Colonic mucosa (tissue), 4 donors: ENCODE measurements at regions not wholly inside any gene's neighbourhood (a gene's known extent, or its start where the extent isn't known, plus 50 kb on each side); places are given as distances from the start of the nearest gene placed in this dataset.

Experiments
- DNase-seq: peaks from one replicate; pipeline ENCODE4 v3.0.0-alpha.2; 2020
- H3K27ac ChIP-seq: fragments of 200-600 bp; one replicate; pipeline ENCODE4 v1.8.0; 2021
- H3K27me3 ChIP-seq: fragments of 200-600 bp; one replicate; pipeline ENCODE4 v1.8.0; 2021
- H3K36me3 ChIP-seq: fragments of 200-600 bp; one replicate; pipeline ENCODE4 v1.8.0; 2021
- H3K4me1 ChIP-seq: fragments of 200-600 bp; one replicate; pipeline ENCODE4 v1.8.0; 2021; ENCODE audit warnings: mild to moderate bottlenecking
- H3K4me3 ChIP-seq: fragments of 200-600 bp; one replicate; pipeline ENCODE4 v1.8.0; 2021
- H3K9ac ChIP-seq, 2 donors: one replicate each; pipeline ENCODE4 v1.7.0; 2013; ENCODE audit warnings: control low read depth in 2 of 2, low read depth in 2 of 2, low read length in 2 of 2
- H3K9me3 ChIP-seq: fragments of 200-600 bp; one replicate; pipeline ENCODE4 v1.8.0; 2021
- intact Hi-C: fragments of 100-400 bp; cut with DNase I; formaldehyde crosslinking; loops from one replicate; pipeline ENCODE4 v1.14.1; 2022
- TF ChIP-seq, protein P1 (sequence below): fragments of 200-600 bp; IDR thresholded peaks from one replicate; pipeline ENCODE4 v1.8.0; 2022; ENCODE audit warnings: antibody characterized with exemption, mild to moderate bottlenecking
- donor health status: healthy.
- donor health status: DM: no; HTN: no; CAD: no.
- donor health status: DM: no; HTN: no; CAD: no.

DNA sequence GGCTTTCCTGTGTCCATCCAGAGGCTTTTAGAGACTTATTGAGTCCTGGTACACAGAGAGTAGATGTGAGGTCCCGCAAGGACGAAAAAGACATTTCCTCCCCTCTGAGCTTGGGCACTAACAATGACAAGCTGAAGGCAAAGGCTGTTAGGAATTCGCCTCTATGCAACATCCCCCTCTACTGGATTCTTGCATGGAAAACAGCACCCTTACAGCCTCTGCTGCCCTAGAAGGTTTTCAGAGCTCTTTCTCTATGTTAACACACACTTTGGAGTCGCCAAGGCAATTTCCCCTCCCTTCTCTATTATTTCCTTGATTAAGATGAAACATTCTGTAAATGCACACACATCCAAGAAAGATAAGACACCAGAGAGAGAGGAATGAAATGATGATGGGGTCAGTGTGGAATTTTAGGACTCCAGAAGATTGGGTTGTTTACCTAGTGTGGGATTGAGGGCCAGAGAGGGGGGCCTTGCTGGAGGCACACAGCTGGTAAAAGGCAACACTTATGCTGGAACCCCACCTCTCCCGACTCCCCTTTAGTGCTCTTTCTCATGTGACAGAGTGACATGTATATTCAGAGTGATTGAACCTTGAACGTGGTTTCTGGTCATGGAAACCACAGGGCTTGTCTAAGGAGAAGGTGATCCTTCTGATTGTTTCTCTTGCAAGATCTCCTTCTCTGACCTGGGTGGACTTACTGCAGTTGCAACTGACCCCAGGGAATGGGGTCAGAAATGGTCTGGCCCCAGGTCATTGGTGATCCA lies 300.7 kb downstream of the CLIC5 start:
- DNase-seq: peak; percentile 63
- no peaks in the 10 kb centered on the region for H3K9me3 ChIP-seq
- no peaks in the 10 kb centered on the region for H3K27me3 ChIP-seq
- no peak overlapping the region for H3K27ac ChIP-seq
- no peaks in the 10 kb centered on the region for H3K4me1 ChIP-seq
- H3K36me3 ChIP-seq: no peaks in the 10 kb centered on the region
- TF ChIP-seq, protein P1, sequence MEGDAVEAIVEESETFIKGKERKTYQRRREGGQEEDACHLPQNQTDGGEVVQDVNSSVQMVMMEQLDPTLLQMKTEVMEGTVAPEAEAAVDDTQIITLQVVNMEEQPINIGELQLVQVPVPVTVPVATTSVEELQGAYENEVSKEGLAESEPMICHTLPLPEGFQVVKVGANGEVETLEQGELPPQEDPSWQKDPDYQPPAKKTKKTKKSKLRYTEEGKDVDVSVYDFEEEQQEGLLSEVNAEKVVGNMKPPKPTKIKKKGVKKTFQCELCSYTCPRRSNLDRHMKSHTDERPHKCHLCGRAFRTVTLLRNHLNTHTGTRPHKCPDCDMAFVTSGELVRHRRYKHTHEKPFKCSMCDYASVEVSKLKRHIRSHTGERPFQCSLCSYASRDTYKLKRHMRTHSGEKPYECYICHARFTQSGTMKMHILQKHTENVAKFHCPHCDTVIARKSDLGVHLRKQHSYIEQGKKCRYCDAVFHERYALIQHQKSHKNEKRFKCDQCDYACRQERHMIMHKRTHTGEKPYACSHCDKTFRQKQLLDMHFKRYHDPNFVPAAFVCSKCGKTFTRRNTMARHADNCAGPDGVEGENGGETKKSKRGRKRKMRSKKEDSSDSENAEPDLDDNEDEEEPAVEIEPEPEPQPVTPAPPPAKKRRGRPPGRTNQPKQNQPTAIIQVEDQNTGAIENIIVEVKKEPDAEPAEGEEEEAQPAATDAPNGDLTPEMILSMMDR: peak; percentile 73
- H3K9ac ChIP-seq: no peak overlapping the region
- intact Hi-C loops: loop anchor here (5.0 to 10.0 kb wide), 3 partner anchors 298 to 1240 kb away; no protein-coding TSS in a partner anchor
- no peak overlapping the region for H3K4me3 ChIP-seq

DNA sequence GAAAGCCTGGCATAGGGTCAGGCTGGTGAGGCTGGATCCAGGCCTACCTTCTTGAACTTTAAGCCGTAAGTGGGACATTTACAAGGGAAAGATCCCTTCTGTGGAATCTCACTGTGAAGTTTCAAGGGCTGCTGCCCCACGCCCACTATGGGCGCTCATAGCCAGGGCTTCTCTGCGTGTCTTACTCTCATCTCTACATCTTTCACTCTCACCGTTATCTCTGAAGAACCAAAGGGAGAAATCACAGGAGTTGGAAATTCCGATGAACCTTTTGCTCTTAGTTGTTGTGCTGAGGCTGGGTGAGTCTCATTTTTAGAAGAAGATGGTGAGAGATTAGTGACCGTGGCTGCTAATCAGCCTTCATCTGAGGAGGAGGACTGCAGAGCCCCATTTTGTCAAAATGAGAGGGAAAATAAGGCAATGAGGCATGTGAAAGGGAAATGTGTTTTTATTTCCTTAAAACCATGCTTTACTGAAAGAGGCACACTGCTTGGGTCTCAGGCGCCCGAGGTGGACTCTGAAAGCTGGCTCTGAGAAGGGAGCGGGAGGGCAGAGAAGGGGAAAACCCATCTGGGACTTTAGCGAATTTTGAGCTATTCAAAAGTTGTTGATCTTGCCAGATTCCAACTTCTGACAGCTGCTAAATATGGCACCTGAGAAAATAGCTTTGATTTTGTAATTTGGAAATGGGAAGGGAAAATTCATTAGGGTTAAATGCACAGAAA lies 301.5 kb downstream of the CLIC5 start:
- H3K27ac ChIP-seq: no peak overlapping the region

More for the DNA sequence above, 301.5 kb downstream of the CLIC5 start:
- no peak for DNase-seq
- Histone ChIP-seq H3K27me3 (no peaks in the 10 kb centered on the region), H3K36me3 (no peaks in the 10 kb centered on the region), H3K4me3 (no peak overlapping the region), H3K4me1 (no peaks in the 10 kb centered on the region), H3K9me3 (no peaks in the 10 kb centered on the region), H3K9ac (no peak overlapping the region)
- TF ChIP-seq, protein P1: no peak
- intact Hi-C loops: loop anchor here (5.0 to 10.0 kb wide), 3 partner anchors 297 to 1239 kb away; no protein-coding TSS in a partner anchor
